GM23338 (cell line): ENCODE measurements at regions not wholly inside any gene's neighbourhood (a gene's known extent, or its start where the extent isn't known, plus 50 kb on each side); places are given as distances from the start of the nearest gene placed in this dataset.

ENCODE experiments used
- ATAC-seq: fragments of 200-7000 bp; cut with Tn5 transposase; 3 replicates; pipeline ENCODE4 v1.9.1; 2020
- DNase-seq: peaks from one replicate; pipeline ENCODE4 v3.0.0-alpha.2; 2015; ENCODE audit warnings: low spot score
- H2AFZ ChIP-seq: fragments of 200-600 bp; sonication (generic); 2 replicates; pipeline ENCODE4 v1.8.0; 2016; ENCODE audit warnings: antibody characterized with exemption, mild to moderate bottlenecking, moderate library complexity
- H3F3A ChIP-seq: fragments of 200-600 bp; sonication (generic); replicated peaks from 2 replicates; pipeline ENCODE4 v1.8.0; 2017; ENCODE audit warnings: antibody characterized with exemption, mixed run types, low read depth
- H3K27ac ChIP-seq: fragments of 200-600 bp; sonication (generic); 2 replicates; pipeline ENCODE4 v1.6.1; 2016; ENCODE audit warnings: low read depth
- H3K27me3 ChIP-seq: fragments of 200-600 bp; sonication (generic); 2 replicates; pipeline ENCODE4 v1.8.0; 2016; ENCODE audit warnings: mild to moderate bottlenecking, mixed run types, moderate library complexity; ENCODE audit not compliant: insufficient read depth
- H3K36me3 ChIP-seq: fragments of 200-600 bp; sonication (generic); 2 replicates; pipeline ENCODE4 v1.8.0; 2016; ENCODE audit warnings: mild to moderate bottlenecking; ENCODE audit not compliant: insufficient read depth
- H3K4me1 ChIP-seq: fragments of 200-600 bp; sonication (generic); 2 replicates; pipeline ENCODE4 v1.8.0; 2016; ENCODE audit warnings: mild to moderate bottlenecking, moderate library complexity; ENCODE audit not compliant: insufficient read depth
- H3K4me2 ChIP-seq: fragments of 200-600 bp; sonication (generic); 2 replicates; pipeline ENCODE4 v1.7.1; 2017; ENCODE audit warnings: mixed run types
- H3K4me3 ChIP-seq: fragments of 200-600 bp; sonication (generic); 2 replicates; pipeline ENCODE4 v1.6.1; 2016; ENCODE audit warnings: mixed run types
- H3K79me2 ChIP-seq: fragments of 200-600 bp; sonication (generic); replicated peaks from 2 replicates; pipeline ENCODE4 v1.8.0; 2017; ENCODE audit warnings: mild to moderate bottlenecking; ENCODE audit not compliant: insufficient read depth
- H3K9me2 ChIP-seq: fragments of 200-600 bp; sonication (generic); 2 replicates; pipeline ENCODE4 v1.8.0; 2017; ENCODE audit not compliant: insufficient read depth
- H4K20me1 ChIP-seq: fragments of 200-600 bp; sonication (generic); replicated peaks from 2 replicates; pipeline ENCODE4 v1.8.0; 2017; ENCODE audit warnings: mild to moderate bottlenecking; ENCODE audit not compliant: insufficient read depth
- H3K27ac Mint-ChIP-seq: 2 replicates; pipeline ENCODE4 v1.8.0; 2020; ENCODE audit warnings: inconsistent platforms, mild to moderate bottlenecking, moderate library complexity, mixed read lengths
- H3K27me3 Mint-ChIP-seq: 3 replicates; pipeline ENCODE4 v1.8.0; 2022; ENCODE audit warnings: low read depth, mild to moderate bottlenecking, moderate library complexity, mixed read lengths, inconsistent platforms; ENCODE audit not compliant: insufficient read depth, poor library complexity
- H3K36me3 Mint-ChIP-seq: 3 replicates; pipeline ENCODE4 v1.8.0; 2021; ENCODE audit warnings: low read depth, mild to moderate bottlenecking, inconsistent platforms, moderate library complexity, mixed read lengths
- H3K4me1 Mint-ChIP-seq: 3 replicates; pipeline ENCODE4 v1.8.0; 2020; ENCODE audit warnings: mild to moderate bottlenecking, inconsistent platforms, mixed read lengths
- H3K4me3 Mint-ChIP-seq: 3 replicates; pipeline ENCODE4 v1.8.0; 2021; ENCODE audit warnings: moderate library complexity, mild to moderate bottlenecking, inconsistent platforms, mixed read lengths
- H3K9me3 Mint-ChIP-seq: 3 replicates; pipeline ENCODE4 v1.8.0; 2020; ENCODE audit warnings: moderate library complexity, mild to moderate bottlenecking, inconsistent platforms, mixed read lengths
- CREB1 ChIP-seq: fragments of 250-450 bp; sonication (Bioruptor Pico); IDR thresholded peaks from 2 replicates; pipeline ENCODE4 v1.5.0; 2020; ENCODE audit warnings: low read depth, mild to moderate bottlenecking, moderate library complexity
- EZH2 ChIP-seq: fragments of 200-600 bp; sonication (generic); IDR thresholded peaks from one replicate; pipeline ENCODE4 v1.8.0; 2017; ENCODE audit warnings: antibody characterized with exemption, mild to moderate bottlenecking, low read depth; ENCODE audit not compliant: unreplicated experiment
- EZH2phosphoT487 ChIP-seq: fragments of 200-600 bp; sonication (generic); IDR thresholded peaks from one replicate; pipeline ENCODE4 v1.8.1; 2018; ENCODE audit warnings: antibody characterized with exemption; ENCODE audit not compliant: unreplicated experiment
- JUNB ChIP-seq: IDR thresholded peaks from one replicate; pipeline ENCODE4 v1.6.1; 2016; ENCODE audit warnings: antibody characterized with exemption; ENCODE audit not compliant: unreplicated experiment
- NANOG ChIP-seq: IDR thresholded peaks from 2 replicates; pipeline ENCODE4 v1.6.1; 2016; ENCODE audit warnings: antibody characterized with exemption, borderline replicate concordance
- POLR2AphosphoS5 ChIP-seq: IDR thresholded peaks from 2 replicates; pipeline ENCODE4 v1.6.1; 2016; ENCODE audit warnings: antibody characterized with exemption, low read depth
- ZNF331 ChIP-seq: fragments of 250-450 bp; sonication (Bioruptor Pico); IDR thresholded peaks from 2 replicates; pipeline ENCODE4 v1.5.0; 2020; ENCODE audit warnings: low read depth, mild to moderate bottlenecking, moderate library complexity
- TF ChIP-seq, protein P1 (sequence below): IDR thresholded peaks from one replicate; pipeline ENCODE4 v1.6.1; 2018; ENCODE audit warnings: antibody characterized with exemption; ENCODE audit not compliant: unreplicated experiment
- TF ChIP-seq, protein P2 (sequence below), 2 experiments: fragments of 200-600 bp in 1 of 2; sonication (generic) in 1 of 2; conservative IDR thresholded peaks; 2 replicates each; pipeline versions ENCODE4 v1.5.1 to v1.6.1; 2016 to 2017; ENCODE audit warnings: antibody characterized with exemption in 2 of 2, low read depth in 2 of 2, mild to moderate bottlenecking in 2 of 2, moderate library complexity in 1 of 2
- TF ChIP-seq, protein P3 (sequence below): fragments of 250-450 bp; sonication (Bioruptor Pico); IDR thresholded peaks from 2 replicates; pipeline ENCODE4 v1.5.0; 2020; ENCODE audit warnings: mild to moderate bottlenecking, moderate library complexity
- TF ChIP-seq, protein P4 (sequence below): IDR thresholded peaks from 2 replicates; pipeline ENCODE4 v1.6.1; 2016; ENCODE audit warnings: antibody characterized with exemption

GRCh38 chrX:122626871-122627270 lies 557.2 kb upstream of the GRIA3 start:
- H3K79me2 ChIP-seq, result no peaks in the 10 kb centered on the region
- no peaks in the 10 kb centered on the region for H3K36me3 ChIP-seq
- Mint-ChIP-seq H3K4me3 (no peak overlapping the region), H3K36me3 (no peaks in the 10 kb centered on the region), H3K9me3 (no peaks in the 10 kb centered on the region), H3K27ac (no peak overlapping the region), H3K27me3 (no peaks in the 10 kb centered on the region), H3K4me1 (peaks cover 4% of the 10 kb centered on the region; the same call in 2 of the 3 replicates)
- H3K4me1 ChIP-seq, result no peaks in the 10 kb centered on the region
- H3K9me2 ChIP-seq, result no peaks in the 10 kb centered on the region
- no peak overlapping the region for H3K4me2 ChIP-seq
- H3K27ac ChIP-seq, result no peak overlapping the region
- ATAC-seq (no peak), DNase-seq (no peak)
- no peak overlapping the region for H2AFZ ChIP-seq
- no peaks in the 10 kb centered on the region for H3K27me3 ChIP-seq
- no peak for TF ChIP-seq EZH2
- no peak for TF ChIP-seq POLR2AphosphoS5
- TF ChIP-seq CREB1 (CRISPR knock-in tag), result no peak
- TF ChIP-seq, protein P1, sequence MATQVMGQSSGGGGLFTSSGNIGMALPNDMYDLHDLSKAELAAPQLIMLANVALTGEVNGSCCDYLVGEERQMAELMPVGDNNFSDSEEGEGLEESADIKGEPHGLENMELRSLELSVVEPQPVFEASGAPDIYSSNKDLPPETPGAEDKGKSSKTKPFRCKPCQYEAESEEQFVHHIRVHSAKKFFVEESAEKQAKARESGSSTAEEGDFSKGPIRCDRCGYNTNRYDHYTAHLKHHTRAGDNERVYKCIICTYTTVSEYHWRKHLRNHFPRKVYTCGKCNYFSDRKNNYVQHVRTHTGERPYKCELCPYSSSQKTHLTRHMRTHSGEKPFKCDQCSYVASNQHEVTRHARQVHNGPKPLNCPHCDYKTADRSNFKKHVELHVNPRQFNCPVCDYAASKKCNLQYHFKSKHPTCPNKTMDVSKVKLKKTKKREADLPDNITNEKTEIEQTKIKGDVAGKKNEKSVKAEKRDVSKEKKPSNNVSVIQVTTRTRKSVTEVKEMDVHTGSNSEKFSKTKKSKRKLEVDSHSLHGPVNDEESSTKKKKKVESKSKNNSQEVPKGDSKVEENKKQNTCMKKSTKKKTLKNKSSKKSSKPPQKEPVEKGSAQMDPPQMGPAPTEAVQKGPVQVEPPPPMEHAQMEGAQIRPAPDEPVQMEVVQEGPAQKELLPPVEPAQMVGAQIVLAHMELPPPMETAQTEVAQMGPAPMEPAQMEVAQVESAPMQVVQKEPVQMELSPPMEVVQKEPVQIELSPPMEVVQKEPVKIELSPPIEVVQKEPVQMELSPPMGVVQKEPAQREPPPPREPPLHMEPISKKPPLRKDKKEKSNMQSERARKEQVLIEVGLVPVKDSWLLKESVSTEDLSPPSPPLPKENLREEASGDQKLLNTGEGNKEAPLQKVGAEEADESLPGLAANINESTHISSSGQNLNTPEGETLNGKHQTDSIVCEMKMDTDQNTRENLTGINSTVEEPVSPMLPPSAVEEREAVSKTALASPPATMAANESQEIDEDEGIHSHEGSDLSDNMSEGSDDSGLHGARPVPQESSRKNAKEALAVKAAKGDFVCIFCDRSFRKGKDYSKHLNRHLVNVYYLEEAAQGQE, result no peak
- TF ChIP-seq EZH2phosphoT487, result no peak
- TF ChIP-seq, protein P2, sequence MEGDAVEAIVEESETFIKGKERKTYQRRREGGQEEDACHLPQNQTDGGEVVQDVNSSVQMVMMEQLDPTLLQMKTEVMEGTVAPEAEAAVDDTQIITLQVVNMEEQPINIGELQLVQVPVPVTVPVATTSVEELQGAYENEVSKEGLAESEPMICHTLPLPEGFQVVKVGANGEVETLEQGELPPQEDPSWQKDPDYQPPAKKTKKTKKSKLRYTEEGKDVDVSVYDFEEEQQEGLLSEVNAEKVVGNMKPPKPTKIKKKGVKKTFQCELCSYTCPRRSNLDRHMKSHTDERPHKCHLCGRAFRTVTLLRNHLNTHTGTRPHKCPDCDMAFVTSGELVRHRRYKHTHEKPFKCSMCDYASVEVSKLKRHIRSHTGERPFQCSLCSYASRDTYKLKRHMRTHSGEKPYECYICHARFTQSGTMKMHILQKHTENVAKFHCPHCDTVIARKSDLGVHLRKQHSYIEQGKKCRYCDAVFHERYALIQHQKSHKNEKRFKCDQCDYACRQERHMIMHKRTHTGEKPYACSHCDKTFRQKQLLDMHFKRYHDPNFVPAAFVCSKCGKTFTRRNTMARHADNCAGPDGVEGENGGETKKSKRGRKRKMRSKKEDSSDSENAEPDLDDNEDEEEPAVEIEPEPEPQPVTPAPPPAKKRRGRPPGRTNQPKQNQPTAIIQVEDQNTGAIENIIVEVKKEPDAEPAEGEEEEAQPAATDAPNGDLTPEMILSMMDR (conservative IDR thresholded peaks at IDR 0.05; ENCODE audit: low read depth in 2 of 2), result no peak
- TF ChIP-seq JUNB, result no peak
- no peak for TF ChIP-seq ZNF331 (CRISPR knock-in tag)
- H3K4me3 ChIP-seq, result no peak overlapping the region
- no peaks in the 10 kb centered on the region for H3F3A ChIP-seq
- no peaks in the 10 kb centered on the region for H4K20me1 ChIP-seq

DNA sequence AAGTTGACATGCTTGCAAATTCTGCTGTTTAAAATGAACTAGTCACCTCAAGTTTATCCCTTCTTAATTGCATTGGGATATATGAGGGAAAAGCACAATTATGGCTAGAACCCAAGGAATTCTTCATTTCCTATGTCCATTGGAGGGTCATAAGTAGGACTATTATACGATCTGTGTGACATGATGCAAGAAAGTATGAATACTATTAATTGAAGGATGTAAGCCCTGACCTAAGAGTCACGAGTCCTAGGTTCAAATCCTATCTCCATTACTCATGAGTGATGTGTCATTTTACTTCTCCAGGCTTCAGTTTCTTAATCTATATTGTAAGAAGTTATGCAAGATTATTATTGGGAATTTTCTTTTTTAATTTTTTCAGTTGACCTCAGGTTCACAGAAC lies 542.9 kb upstream of the GRIA3 start:
- Mint-ChIP-seq H3K9me3 (no peaks in the 10 kb centered on the region), H3K36me3 (no peaks in the 10 kb centered on the region), H3K27me3 (no peaks in the 10 kb centered on the region), H3K27ac (no peak overlapping the region), H3K4me1 (no peaks in the 10 kb centered on the region), H3K4me3 (no peak overlapping the region)
- no peak for DNase-seq
- Histone ChIP-seq H3K4me3 (no peak overlapping the region), H3K9me2 (no peaks in the 10 kb centered on the region), H3K4me2 (no peak overlapping the region), H3K4me1 (no peaks in the 10 kb centered on the region), H3F3A (no peaks in the 10 kb centered on the region), H3K27ac (no peak overlapping the region), H3K36me3 (no peaks in the 10 kb centered on the region), H2AFZ (no peak overlapping the region), H3K27me3 (no peaks in the 10 kb centered on the region), H4K20me1 (no peaks in the 10 kb centered on the region), H3K79me2 (no peaks in the 10 kb centered on the region)
- no peak for ATAC-seq
- TF ChIP-seq NANOG, result no peak
- TF ChIP-seq, protein P3, sequence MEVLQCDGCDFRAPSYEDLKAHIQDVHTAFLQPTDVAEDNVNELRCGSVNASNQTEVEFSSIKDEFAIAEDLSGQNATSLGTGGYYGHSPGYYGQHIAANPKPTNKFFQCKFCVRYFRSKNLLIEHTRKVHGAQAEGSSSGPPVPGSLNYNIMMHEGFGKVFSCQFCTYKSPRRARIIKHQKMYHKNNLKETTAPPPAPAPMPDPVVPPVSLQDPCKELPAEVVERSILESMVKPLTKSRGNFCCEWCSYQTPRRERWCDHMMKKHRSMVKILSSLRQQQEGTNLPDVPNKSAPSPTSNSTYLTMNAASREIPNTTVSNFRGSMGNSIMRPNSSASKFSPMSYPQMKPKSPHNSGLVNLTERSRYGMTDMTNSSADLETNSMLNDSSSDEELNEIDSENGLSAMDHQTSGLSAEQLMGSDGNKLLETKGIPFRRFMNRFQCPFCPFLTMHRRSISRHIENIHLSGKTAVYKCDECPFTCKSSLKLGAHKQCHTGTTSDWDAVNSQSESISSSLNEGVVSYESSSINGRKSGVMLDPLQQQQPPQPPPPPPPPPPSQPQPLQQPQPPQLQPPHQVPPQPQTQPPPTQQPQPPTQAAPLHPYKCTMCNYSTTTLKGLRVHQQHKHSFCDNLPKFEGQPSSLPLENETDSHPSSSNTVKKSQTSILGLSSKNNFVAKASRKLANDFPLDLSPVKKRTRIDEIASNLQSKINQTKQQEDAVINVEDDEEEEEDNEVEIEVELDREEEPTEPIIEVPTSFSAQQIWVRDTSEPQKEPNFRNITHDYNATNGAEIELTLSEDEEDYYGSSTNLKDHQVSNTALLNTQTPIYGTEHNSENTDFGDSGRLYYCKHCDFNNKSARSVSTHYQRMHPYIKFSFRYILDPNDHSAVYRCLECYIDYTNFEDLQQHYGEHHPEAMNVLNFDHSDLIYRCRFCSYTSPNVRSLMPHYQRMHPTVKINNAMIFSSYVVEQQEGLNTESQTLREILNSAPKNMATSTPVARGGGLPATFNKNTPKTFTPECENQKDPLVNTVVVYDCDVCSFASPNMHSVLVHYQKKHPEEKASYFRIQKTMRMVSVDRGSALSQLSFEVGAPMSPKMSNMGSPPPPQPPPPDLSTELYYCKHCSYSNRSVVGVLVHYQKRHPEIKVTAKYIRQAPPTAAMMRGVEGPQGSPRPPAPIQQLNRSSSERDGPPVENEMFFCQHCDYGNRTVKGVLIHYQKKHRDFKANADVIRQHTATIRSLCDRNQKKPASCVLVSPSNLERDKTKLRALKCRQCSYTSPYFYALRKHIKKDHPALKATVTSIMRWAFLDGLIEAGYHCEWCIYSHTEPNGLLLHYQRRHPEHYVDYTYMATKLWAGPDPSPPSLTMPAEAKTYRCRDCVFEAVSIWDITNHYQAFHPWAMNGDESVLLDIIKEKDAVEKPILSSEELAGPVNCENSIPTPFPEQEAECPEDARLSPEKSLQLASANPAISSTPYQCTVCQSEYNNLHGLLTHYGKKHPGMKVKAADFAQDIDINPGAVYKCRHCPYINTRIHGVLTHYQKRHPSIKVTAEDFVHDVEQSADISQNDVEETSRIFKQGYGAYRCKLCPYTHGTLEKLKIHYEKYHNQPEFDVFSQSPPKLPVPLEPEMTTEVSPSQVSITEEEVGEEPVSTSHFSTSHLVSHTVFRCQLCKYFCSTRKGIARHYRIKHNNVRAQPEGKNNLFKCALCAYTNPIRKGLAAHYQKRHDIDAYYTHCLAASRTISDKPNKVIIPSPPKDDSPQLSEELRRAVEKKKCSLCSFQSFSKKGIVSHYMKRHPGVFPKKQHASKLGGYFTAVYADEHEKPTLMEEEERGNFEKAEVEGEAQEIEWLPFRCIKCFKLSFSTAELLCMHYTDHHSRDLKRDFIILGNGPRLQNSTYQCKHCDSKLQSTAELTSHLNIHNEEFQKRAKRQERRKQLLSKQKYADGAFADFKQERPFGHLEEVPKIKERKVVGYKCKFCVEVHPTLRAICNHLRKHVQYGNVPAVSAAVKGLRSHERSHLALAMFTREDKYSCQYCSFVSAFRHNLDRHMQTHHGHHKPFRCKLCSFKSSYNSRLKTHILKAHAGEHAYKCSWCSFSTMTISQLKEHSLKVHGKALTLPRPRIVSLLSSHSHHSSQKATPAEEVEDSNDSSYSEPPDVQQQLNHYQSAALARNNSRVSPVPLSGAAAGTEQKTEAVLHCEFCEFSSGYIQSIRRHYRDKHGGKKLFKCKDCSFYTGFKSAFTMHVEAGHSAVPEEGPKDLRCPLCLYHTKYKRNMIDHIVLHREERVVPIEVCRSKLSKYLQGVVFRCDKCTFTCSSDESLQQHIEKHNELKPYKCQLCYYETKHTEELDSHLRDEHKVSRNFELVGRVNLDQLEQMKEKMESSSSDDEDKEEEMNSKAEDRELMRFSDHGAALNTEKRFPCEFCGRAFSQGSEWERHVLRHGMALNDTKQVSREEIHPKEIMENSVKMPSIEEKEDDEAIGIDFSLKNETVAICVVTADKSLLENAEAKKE (CRISPR knock-in tag), result no peak
- TF ChIP-seq, protein P4, sequence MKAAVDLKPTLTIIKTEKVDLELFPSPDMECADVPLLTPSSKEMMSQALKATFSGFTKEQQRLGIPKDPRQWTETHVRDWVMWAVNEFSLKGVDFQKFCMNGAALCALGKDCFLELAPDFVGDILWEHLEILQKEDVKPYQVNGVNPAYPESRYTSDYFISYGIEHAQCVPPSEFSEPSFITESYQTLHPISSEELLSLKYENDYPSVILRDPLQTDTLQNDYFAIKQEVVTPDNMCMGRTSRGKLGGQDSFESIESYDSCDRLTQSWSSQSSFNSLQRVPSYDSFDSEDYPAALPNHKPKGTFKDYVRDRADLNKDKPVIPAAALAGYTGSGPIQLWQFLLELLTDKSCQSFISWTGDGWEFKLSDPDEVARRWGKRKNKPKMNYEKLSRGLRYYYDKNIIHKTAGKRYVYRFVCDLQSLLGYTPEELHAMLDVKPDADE, result no peak
